COLO668 (cell line): ENCODE measurements at regions not wholly inside any gene's neighbourhood (a gene's known extent, or its start where the extent isn't known, plus 50 kb on each side); places are given as distances from the start of the nearest gene placed in this dataset.

Experiments
- DNase-seq: peaks from one replicate; lab custom pipeline; 2025; ENCODE audit not compliant: unreplicated experiment; lab: John Stamatoyannopoulos, UW

GRCh38 chr1:118366286-118366685, 181.3 kb upstream of the SPAG17 start:
- DNase-seq = no peak

DNA sequence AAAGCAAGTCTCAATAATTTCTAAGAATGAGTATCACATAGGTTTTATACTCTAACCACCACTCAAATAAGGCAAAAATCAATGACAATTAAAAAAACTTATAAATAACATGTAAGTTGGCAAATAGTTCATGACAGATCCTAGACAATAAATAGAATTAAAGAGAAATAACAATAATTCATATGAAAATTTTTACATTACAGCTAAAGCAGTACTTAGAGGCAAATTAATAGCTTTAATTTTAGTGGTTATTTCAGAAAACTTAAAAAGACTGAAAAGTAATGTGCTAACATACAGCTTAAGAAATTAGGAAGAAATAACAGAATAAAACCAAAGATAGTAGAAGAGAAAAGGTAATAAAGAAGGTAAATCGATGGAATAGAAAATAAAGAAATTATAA, 179.9 kb upstream of the SPAG17 start:
- DNase-seq = no peak

DNA sequence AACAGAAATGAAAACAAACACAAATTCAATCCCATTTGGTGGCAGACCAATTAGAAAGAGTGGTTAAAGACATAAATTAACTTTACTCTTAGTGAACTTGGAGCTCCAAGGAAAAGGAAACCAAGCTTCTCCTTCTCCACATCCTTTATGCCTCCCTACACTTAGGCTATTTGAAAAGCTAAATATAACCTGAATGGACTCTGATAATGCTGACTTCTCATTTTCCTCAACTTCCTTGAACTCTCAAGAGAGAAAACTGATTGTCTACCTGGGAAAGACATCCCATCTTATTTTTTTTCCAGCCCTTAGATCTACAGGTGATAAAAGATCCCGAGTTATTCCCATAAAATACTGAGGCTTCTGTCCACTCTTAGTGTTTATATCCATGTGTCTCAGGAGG, 178.4 kb upstream of the SPAG17 start:
- DNase-seq = no peak

DNA sequence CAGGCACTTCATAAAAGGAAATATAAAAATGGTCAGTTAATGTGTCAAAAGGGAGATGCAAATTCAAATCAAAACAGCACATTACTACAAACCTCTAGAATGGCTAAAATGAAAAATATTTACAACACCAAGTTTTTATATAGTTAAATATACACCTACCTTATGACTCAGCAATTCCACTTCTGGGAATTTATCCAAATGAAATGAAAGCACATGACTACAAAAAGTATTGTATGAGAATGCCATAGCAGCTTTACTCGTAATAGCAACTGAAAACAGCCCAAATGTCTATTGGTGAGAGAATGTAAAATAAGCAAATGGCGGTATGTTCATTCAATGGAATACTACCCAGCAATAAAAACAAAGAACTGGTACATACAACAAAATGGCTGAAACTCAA, 175.8 kb upstream of the SPAG17 start:
- DNase-seq = no peak

DNA sequence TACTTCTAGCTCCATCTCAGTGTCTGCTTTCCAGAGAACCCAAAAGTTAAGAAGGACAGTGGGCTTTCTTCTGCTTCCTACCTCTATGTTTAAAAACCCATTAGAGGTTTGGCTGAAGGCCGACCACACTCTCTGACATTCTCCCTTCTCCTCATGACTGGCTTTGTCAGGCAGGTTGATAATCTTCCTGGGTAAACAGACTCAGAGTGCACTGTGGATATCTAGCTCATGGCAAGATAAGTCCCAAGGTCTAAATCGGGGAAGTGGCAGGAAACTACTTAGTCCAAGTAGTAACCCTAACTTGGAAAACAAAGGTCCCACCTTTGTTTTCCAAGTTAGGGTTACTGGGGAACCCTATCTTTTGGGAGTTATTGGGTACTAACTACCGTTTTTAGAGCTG, 161.9 kb upstream of the SPAG17 start:
- no peak for DNase-seq

DNA sequence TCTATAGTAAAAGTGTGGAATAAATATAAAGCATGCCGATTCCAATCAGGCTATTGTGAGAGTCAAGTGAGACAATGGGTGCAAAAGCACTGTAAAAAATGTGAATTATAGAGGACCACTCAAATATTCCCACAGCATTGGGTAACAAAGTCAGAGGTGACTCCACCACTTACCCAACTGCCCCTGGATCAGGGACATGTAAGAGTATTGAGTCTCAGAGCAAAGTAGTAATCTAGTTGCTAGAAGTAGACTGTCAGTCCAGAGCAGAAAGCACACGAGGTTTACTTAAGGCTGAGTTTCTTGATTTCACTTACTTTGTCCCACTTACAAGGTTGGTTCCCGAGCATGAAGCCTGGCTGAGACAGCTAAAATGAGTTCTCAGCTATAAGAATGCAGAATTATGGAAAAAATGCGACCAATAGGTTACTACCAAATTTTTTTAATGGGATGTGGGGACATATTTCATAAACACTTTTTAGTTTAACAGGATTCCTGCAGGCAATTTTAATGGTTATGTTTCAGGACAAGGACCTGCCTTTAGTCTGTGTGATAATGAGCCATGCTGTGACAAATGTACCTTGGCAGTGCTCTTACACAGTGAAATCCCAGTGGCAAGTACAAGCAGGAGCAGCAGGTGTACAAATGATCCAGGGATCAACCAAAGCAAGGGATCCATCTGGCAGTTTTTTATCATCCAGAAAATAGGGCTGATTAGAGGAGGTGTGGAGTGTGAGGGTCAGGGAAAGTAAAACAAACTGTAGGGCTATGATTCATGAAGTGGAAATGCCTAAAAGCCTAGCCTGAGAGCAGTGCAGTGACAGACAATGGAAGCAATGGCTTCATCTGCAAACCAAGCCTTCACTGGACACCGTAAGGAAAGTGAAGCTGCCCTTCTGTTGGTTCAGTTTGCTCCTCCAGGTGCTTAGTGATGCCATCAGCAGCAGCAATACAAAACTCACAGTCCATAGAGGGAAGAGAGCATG, 156.2 kb upstream of the SPAG17 start:
- no peak for DNase-seq

- DNase-seq = no peak
These were observed 154.5 kb upstream of the SPAG17 start for GRCh38 chr1:118339400-118340124.

DNA sequence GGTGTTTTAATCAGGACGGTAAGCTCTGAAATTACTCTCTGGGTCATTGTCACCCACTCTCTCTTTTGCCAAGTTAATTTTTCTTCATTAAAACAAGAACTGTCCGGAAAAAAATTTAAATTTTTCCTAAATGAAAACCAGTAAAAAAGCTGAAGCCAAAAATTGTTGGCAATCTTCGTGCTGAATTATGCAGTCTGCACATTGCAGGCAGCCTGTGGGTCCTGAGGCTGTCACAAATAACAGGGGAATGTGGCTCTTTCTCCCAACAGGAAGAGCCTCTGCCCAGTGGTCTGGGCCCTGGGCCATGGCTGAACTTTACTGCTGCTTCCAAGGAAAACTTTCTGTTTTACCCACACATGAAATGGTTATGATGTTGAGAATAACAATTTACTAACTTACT, 153.9 kb upstream of the SPAG17 start:
- DNase-seq = no peak

GRCh38 chr1:118337346-118337745, 152.3 kb upstream of the SPAG17 start:
- no peak for DNase-seq

DNA sequence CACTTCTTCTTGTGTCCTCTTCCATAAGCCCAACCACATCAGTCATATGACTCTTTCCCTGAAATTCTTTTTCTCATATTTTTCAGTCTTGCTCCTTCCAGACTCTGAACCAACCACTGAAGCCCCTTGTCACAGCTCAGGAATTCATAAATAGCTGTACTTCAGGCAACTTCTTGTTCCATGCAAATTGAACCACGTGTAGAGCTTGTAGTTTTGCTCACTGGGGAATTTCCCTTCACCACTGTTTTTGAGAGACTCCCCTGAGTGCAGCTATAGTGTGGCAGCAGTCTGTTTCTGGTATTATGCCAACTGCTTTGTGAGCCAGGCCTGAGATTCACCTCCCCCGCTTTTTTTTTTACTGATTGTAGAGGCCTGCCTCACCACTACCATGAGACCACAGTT, 150.3 kb upstream of the SPAG17 start:
- no peak for DNase-seq

- no peak for DNase-seq
These were observed 149.5 kb upstream of the SPAG17 start for GRCh38 chr1:118334506-118334905.

DNA sequence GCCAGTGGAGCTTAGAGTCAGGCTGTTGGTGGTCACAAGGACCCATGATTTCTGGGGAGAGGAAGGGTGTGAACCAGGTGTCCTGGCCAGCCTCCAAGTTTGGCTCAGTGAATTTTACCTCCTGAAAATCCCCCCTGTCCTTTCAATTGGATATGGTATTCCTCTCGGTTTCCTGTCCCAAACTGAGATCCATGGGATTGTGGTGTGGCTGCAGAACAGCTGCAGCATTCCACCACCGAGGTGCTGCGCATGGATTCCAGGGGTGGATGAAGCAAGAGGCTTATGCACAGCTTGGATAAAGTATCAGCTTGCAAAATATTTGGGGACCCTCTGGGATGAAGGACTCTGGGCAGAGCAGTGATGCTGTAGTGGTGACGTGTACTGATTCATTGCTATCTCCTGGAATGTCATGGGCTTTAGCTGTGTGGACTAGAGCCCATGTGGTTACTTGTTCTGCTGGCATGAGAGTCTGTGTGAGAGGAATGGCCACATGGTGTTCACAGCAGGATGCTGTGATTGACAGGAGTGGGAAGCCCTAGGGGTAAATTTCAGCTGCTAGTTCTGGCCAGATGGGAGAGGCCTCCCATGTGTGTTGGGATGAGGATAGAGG, 148.7 kb upstream of the SPAG17 start:
- DNase-seq = no peak

GRCh38 chr1:118326960-118327629, 142.1 kb upstream of the SPAG17 start:
- DNase-seq = no peak

- no peak for DNase-seq
These were observed 140.7 kb upstream of the SPAG17 start for GRCh38 chr1:118325550-118326225.

DNA sequence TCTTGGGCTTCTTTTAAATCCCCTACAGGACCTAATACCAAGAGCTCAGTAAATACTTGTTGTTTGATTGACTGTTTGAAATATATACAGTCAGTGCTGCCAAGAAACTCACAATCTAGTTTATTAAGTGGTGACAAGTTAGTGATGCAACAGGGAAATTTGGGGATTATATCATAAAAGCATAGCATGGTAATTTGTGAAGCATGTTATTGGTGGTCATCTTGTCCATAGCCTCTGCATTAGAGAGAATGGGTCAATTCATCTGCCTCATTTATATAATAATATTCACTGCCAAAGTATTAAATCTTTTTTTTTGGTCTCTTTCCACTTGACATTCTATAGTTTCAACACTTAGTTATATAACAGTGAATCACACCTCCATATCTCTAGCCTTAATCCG, 138.2 kb upstream of the SPAG17 start:
- no peak for DNase-seq

- no peak for DNase-seq
These were observed 137.3 kb upstream of the SPAG17 start for GRCh38 chr1:118322331-118322730.

DNA sequence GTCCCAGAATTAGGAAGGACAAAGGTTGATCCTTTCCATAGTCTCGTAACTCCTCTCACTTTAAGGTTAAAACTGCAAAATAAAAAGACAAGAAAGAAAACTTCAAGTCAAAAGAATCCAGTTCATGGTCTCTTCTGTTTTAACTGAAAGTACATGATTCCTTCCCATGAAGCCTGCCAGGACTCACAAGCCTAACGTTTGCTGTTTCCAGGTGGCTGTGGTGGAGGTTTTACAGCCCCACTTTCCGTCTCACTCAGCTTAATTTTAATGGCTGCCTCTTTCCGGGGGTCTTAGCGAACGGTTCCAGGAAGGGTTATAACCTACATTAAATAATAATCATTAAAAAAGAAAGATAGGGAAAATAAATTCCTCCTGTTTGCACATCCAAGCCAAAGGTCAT, 136.8 kb upstream of the SPAG17 start:
- DNase-seq = no peak

- no peak for DNase-seq
These were observed 133.0 kb upstream of the SPAG17 start for GRCh38 chr1:118317842-118318614.

DNA sequence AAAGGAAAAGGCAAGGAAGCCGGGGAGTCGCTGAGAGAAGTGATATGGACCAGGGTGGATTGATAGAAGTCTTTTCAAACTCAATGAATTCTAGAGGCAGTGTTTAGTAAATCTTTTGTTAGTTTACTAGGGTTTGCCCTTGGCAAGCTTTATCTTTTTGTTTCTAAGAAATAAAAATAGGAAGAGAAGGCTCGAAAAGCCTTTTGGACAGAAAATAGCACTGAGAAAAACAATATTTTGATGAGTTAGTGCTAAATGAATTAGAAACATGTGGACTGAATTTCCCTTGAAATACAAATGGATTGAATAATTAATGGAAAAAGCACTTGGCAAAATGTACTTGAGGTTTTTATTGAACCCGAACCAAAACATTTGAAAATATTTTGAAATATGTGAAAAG, 121.8 kb upstream of the SPAG17 start:
- DNase-seq = no peak
